ENCODE measurements at regions not wholly inside any gene's neighbourhood (a gene's known extent, or its start where the extent isn't known, plus 50 kb on each side); places are given as distances from the start of the nearest gene placed in this dataset.

DNA sequence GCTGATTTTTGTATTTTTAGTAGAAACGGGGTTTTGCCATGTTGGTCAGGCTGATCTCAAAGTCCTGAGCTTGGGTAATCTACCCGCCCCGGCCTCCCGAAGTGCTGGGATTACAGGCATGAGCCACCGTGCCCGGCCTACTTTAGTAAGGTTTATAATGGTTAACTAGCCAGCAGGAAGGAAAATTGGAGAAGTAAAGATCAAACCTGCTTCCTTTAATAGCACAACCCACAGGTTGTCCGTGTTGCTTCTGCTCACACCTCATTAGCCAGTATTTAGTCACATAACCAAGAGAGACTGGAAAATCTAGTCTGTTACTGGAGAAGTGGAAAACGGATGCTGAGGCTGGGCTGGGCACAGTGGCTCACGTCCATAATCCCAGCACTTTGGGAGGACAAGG lies 51.9 kb upstream of the TBL1XR1 start:
- DNase-seq: no peak
- Histone ChIP-seq H3K9me3 (no peaks in the 10 kb centered on the region), H3K36me3 (no peaks in the 10 kb centered on the region), H3K4me3 (no peak overlapping the region), H3K27ac (no peak overlapping the region), H3K27me3 (no peaks in the 10 kb centered on the region), H3K4me1 (no peaks in the 10 kb centered on the region)
- no peak for TF ChIP-seq POLR2A (IDR thresholded peaks at IDR 0.05)
- TF ChIP-seq EP300 (IDR thresholded peaks at IDR 0.05): no peak
- no peak for TF ChIP-seq POLR2AphosphoS5 (IDR thresholded peaks at IDR 0.05)
- no peak for TF ChIP-seq CTCF (IDR thresholded peaks at IDR 0.05)
- intact Hi-C loops (cut with DNase I): no loop called here
- WGBS, 2 donors: 16 to 54% methylated on average over 9 of the region's 9 CpGs

DNA sequence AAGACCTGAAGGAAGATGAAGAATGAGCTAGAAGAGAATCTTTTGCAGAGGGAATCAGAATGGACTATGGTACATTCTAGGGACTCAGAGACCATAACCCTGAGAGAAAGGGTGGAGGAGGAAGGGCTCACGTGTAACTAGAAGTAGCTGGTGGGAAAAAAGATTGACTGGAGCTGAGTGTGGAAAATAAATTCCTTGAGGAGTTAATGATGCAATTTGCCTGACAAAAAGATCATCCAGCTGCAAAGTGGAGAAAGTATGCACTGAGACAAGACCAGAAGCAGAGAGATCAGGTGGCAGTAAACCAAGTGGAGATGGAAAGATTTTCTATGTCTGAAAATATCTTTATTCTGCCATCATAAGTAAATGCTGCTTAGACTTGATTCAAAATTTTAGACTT lies 52.9 kb upstream of the TBL1XR1 start:
- DNase-seq: no peak

DNA sequence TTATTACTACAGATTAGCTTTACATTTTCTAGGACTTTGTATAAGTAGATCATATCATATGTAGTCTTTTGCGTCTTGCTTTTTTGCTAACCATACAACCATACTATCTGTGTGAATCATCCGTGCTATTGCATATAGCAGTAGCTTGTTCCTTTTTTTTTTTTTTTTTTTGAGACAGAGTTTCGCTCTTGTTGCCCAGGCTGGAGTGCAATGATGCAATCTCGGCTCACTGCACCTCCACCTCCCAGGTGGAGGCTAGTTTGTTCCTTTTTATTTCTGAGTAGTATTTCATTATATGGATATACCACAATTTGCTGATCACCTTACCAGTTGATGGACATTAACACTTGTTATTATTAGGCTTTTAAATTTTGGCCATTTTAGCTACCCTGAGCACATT lies 54.5 kb upstream of the TBL1XR1 start:
- intact Hi-C loops (cut with DNase I): no loop called here
- Histone ChIP-seq H3K27ac (no peak overlapping the region), H3K9me3 (no peaks in the 10 kb centered on the region), H3K4me1 (no peaks in the 10 kb centered on the region), H3K36me3 (no peaks in the 10 kb centered on the region), H3K27me3 (no peaks in the 10 kb centered on the region), H3K4me3 (no peak overlapping the region)
- no peak for DNase-seq
- TF ChIP-seq EP300 (IDR thresholded peaks at IDR 0.05) (no peak), POLR2A (IDR thresholded peaks at IDR 0.05) (no peak), CTCF (IDR thresholded peaks at IDR 0.05) (no peak), POLR2AphosphoS5 (IDR thresholded peaks at IDR 0.05) (no peak)
- WGBS, 2 donors: 75 to 91% methylated on average over 4 of the region's 4 CpGs

More for the DNA sequence above, 52.9 kb upstream of the TBL1XR1 start:
- WGBS, 2 donors: 23 to 73% methylated on average over 1 of the region's 1 CpG
- Histone ChIP-seq H3K36me3 (no peaks in the 10 kb centered on the region), H3K27me3 (no peaks in the 10 kb centered on the region), H3K4me1 (no peaks in the 10 kb centered on the region), H3K4me3 (no peak overlapping the region), H3K27ac (no peak overlapping the region), H3K9me3 (no peaks in the 10 kb centered on the region)
- intact Hi-C loops (cut with DNase I): no loop called here
- TF ChIP-seq CTCF (IDR thresholded peaks at IDR 0.05) (no peak), POLR2AphosphoS5 (IDR thresholded peaks at IDR 0.05) (no peak), POLR2A (IDR thresholded peaks at IDR 0.05) (no peak), EP300 (IDR thresholded peaks at IDR 0.05) (no peak)

DNA sequence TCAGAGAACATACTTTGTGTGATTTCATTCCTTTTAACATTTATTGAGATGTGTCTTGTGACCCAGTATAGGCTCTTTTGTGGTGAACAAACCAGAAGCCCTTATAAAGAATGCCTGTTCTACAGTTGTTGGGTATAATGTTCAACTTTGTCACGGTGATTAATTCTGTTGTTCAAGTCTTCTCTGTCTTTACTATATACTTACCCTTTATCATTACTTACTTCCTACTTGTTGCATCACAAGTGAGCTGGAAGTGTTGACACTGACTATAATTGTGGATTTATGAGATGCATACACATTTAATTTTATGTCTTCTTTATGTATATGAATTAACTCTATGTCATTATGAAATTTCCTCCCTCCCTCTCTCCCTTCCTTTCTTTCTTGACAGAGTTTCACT lies 59.7 kb upstream of the TBL1XR1 start:
- H3K36me3 ChIP-seq: no peaks in the 10 kb centered on the region
- WGBS, 2 donors: 70 to 88% methylated on average over 1 of the region's 1 CpG
- H3K9me3 ChIP-seq: no peaks in the 10 kb centered on the region
- TF ChIP-seq CTCF (IDR thresholded peaks at IDR 0.05) (no peak), EP300 (IDR thresholded peaks at IDR 0.05) (no peak), POLR2A (IDR thresholded peaks at IDR 0.05) (no peak), POLR2AphosphoS5 (IDR thresholded peaks at IDR 0.05) (no peak)
- H3K4me1 ChIP-seq: no peaks in the 10 kb centered on the region
- H3K4me3 ChIP-seq: no peak overlapping the region
- intact Hi-C loops (cut with DNase I): no loop called here
- H3K27me3 ChIP-seq: no peaks in the 10 kb centered on the region
- DNase-seq: no peak
- H3K27ac ChIP-seq: no peak overlapping the region

GRCh38 chr3:177257625-177258024 lies 60.3 kb upstream of the TBL1XR1 start:
- Histone ChIP-seq H3K27me3 (no peaks in the 10 kb centered on the region), H3K9me3 (no peaks in the 10 kb centered on the region), H3K4me3 (no peak overlapping the region), H3K36me3 (no peaks in the 10 kb centered on the region), H3K27ac (no peak overlapping the region), H3K4me1 (no peaks in the 10 kb centered on the region)
- 86 to 90% methylated on average over 2 of the region's 2 CpGs for WGBS, 2 donors
- TF ChIP-seq CTCF (IDR thresholded peaks at IDR 0.05): no peak
- no peak for TF ChIP-seq POLR2AphosphoS5 (IDR thresholded peaks at IDR 0.05)
- no peak for TF ChIP-seq POLR2A (IDR thresholded peaks at IDR 0.05)
- no peak for TF ChIP-seq EP300 (IDR thresholded peaks at IDR 0.05)
- DNase-seq: no peak
- intact Hi-C loops (cut with DNase I): no loop called here
